NCI-H1694 treated with DMSO at 0.1 percent for 48 hours (cell line): ENCODE measurements at regions not wholly inside any gene's neighbourhood (a gene's known extent, or its start where the extent isn't known, plus 50 kb on each side); places are given as distances from the start of the nearest gene placed in this dataset.
"Not testable (repeated sequence)": the region's sequence is repeated elsewhere in the genome, so short reads cannot be mapped to it uniquely, and the experiment has no call there.

Experiments
- DNase-seq: peaks from one replicate; lab custom pipeline; 2025; lab: John Stamatoyannopoulos, UW

DNA sequence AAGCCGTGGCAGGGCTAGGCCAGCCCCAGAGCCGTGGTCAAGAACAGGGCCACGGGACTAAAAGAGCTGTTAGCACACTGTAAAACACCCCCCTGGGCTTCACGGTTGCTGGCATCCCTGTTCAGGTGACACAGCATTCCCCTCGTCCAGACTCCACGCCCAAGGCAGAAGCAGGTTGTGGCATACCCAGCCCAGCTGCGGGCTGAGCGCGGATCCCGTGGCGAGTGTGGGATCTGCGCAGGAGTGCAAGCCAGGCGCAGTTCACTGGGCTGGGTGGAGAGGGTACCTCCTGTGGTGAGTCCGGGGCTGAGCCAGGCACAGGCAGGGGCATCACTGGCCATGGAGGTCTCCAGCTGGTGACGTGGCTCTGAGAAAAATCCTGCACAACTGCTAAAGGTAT is 199.1 kb downstream of the FZD1 start:
- no peak for DNase-seq

GRCh38 chr7:91465595-91466061 is 201.4 kb downstream of the FZD1 start:
- no peak for DNase-seq

DNA sequence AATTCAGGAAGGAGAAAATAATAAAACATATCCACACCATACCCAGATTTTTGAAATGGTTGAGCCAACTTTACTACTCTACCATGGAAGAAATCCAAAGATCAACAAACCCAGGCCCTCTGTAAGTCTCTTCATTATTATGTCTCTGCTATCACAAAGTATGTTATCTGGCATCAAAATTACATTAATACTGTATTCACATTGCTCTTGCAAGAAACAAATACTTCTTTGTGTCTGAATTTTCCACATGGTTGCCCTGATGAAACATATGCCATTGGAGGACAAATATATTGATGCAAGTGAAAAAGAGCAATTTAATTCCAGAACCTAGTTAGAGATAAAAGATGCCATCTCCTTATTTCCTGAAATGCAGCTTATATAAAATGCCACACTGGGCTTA is 204.0 kb downstream of the FZD1 start:
- no peak for DNase-seq

- DNase-seq: no peak
Observed at GRCh38 chr7:91473619-91474018, 209.4 kb downstream of the FZD1 start.

DNA sequence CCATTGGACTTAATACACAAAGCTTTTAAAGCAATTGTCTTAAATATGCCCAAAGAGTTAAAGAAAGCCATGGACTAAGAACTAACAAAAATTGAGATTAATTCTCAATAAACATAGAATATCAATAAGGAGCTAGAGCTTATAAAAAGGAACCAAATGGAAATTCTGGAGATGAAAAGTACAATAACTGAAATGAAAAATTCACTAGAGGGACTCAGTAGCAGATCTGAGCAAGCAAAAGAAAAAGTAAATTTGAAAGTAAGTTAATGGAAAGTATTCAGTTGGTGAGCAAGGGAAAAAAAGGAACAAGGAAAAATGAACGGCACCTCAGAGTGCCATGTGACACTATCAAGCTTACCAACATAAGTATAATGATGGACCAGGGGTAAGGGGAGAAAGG is 209.8 kb downstream of the FZD1 start:
- no peak for DNase-seq

- not testable (repeated sequence) for DNase-seq
Observed at GRCh38 chr7:91480470-91480869, 216.2 kb downstream of the FZD1 start.

DNA sequence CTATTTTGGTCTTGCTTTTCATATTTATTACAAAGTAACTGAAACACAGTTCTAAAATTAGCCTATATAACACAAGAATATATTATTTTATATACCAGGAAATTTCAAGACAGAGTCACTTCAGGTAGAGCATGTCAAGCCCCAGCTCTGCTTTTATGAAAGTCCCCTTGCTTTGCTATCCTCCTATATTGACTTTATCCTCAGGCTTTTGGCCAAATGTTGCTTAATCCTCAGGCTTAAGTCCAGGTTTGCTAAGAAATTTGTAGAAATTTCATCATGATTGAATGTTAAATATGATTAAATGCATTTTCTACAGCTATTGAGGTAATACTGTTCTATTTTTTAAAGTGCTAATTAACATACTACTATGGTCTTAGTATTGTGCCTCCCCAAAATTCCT is 227.6 kb downstream of the FZD1 start:
- no peak for DNase-seq

DNA sequence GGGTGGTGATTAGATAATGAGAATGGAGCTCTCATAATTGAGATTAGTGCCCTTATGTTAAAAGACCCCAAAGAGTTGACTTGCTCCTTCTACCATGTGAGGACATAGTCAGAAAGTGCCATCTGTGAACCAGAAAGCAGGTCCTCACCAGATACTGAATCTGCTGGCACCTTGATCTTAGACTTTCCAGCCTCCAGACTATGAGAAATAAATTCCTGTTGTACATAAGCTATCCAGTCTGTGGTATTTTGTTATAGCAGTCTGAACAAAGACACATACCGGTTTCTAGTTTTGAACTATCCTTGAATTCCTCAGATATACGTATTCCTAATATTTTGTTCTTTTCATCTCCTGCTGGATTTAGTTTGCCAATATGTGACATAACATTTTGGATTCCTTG is 228.1 kb downstream of the FZD1 start:
- DNase-seq: no peak

GRCh38 chr7:91492773-91493172 is 228.5 kb downstream of the FZD1 start:
- no peak for DNase-seq

- DNase-seq: no peak
Observed at GRCh38 chr7:91494450-91494849, 230.2 kb downstream of the FZD1 start.

DNA sequence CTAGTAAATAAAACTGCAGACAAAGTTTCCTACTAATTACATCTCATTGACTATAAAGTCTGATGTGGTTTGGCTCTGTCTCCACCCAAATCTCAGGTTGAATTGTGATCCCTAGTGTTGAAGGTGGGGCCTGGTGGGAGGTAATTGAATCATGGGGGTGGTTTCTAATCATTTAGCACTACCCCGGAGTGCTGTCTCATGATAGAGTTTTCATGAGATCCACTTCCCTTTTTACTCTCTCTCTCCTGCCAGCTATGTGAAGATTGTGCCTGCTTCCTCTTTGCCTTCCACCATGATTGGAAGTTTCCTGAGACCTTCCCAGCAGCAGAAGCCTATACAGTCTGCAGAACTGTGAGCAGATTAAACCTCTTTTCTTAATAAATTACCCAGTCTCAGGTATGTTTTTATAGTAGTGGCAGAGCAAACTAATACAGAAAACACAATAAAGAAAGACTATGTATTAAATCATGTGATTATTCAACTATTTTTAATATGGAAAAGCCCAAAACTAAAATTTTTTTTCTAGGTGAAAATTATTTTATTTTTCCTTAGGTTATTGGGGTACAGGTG is 232.1 kb downstream of the FZD1 start:
- DNase-seq: no peak

- DNase-seq: not testable (repeated sequence)
Observed at GRCh38 chr7:91497277-91497676, 233.0 kb downstream of the FZD1 start.

DNA sequence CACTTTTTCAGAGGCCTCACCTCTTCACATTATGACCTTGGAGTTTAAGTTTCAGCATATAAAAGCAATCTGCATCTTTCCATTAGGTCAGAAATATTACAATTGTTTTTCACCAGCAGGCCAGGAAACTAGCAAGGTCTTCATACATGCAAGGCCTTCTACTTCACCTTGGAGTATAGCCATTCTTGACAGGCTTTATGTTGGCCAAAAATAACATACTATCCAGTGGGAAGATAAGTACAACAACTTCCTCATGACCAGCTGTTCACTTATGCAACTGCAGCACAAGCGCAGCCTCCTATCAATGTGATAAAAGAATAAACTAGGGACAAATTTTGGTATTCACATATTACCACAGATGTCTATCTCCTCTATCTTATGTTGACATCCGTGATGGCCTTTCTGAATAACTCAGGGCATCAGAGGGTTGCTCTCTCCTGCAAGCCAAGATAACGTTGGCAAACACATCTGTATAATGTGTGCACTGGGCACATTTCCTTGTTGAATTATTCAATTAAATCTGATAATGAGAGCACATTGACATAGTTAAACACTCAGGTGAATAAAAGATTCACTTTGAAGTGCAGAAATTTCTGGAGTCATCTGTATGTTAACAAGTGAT is 239.8 kb downstream of the FZD1 start:
- no peak for DNase-seq

DNA sequence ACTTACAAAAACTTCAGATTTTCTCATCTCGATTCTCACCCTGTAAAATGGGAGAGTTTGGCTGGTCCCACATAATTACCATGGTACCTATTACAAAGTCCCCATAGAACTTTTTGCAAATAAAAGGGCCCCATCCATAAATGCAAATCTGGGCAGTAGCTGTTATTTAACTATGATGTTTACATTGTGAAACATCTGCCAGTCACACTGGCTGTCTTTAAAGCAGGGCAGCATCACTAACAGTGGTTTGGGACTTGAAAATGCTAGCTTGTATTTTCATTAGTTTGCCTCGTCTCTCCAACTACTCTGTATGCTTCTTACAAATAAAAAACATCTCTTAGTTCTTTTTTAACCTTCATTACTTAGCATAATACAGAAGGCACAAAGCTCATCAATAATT is 240.7 kb downstream of the FZD1 start:
- peak; percentile 29 for DNase-seq

- DNase-seq: not testable (repeated sequence)
Observed at GRCh38 chr7:91506966-91507365, 242.7 kb downstream of the FZD1 start.

GRCh38 chr7:91511861-91512260 is 247.6 kb downstream of the FZD1 start:
- not testable (repeated sequence) for DNase-seq

DNA sequence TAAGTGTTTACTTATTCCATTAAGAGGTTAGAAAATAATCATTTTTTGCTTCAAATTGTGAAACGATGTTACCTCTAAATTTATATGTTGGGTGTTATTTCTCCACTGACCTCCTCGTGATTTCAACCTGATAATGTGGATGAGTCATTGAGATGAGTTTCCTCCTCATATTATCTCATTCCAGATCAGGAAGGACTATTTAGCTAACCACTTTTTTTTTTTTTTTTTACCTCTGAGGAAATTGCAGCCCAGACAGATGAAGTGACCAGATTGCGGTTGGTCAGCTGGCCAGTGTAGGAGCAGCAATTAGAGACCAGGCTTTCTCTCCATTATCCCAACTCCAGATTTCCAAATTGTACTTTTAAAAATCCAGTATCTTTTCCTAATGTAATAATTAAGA is 248.7 kb downstream of the FZD1 start:
- DNase-seq: no peak

- no peak for DNase-seq
Observed at GRCh38 chr7:91514591-91514990, 250.4 kb downstream of the FZD1 start.

DNA sequence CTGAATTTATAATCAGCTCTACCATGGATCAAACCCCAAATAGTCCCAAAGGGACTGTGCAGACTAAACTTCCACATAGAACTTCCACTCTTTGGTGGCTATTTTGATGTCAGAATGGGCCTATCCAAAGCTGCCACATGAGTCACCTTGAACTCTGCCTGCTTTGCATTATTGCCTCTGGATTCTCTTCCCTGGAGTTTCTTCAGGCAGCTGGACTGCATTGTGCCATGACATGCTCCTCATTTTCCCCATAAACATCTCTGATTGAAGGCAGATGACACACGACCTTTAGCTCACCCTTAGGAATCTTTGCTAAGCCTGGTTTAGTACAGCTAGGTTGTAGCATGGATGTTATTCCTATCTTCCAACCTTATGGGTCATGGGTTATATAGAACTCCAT is 251.7 kb downstream of the FZD1 start:
- DNase-seq: no peak

GRCh38 chr7:91517201-91517785 is 253.1 kb downstream of the FZD1 start:
- DNase-seq: no peak

DNA sequence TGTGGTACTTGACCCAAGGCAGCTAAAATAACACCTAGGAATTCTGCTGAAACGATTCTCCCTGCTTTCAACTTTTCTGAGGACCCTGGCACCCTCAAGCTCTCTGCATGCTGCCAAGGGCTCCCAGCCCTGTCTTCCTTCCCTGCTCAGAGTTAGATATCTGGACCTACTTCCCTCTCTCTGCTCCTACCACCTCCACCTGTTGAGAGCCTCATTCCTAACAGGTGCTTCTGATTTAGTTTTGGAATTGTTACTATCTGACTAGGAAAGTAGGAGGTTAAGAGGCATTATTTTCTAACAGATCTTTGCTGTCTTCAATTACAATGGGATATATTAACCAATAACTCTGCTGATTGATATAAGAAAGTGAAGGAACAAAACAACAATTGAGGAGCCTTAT is 253.8 kb downstream of the FZD1 start:
- DNase-seq: no peak

- no peak for DNase-seq
Observed at GRCh38 chr7:91519241-91520158, 255.3 kb downstream of the FZD1 start.

- peak; percentile 89 for DNase-seq
Observed at GRCh38 chr7:91520645-91521044, 256.4 kb downstream of the FZD1 start.
